A673 (cell line): ENCODE measurements at regions not wholly inside any gene's neighbourhood (a gene's known extent, or its start where the extent isn't known, plus 50 kb on each side); places are given as distances from the start of the nearest gene placed in this dataset.

Source experiments
- EZH2 ChIP-seq: fragments of 200-600 bp; sonication (generic); IDR thresholded peaks from 2 replicates; pipeline ENCODE4 v1.6.1; 2017; ENCODE audit warnings: borderline replicate concordance, low read depth, mild to moderate bottlenecking, mixed read lengths, antibody characterized with exemption, low read length; ENCODE audit not compliant: poor library complexity, severe bottlenecking
- TF ChIP-seq, protein P1 (sequence below): fragments of 300-800, 200-600 bp; sonication (generic); conservative IDR thresholded peaks from 2 replicates; pipeline ENCODE4 v1.5.1; 2017; ENCODE audit warnings: low read depth, mild to moderate bottlenecking, antibody characterized with exemption, low read length, moderate library complexity, mixed read lengths

DNA sequence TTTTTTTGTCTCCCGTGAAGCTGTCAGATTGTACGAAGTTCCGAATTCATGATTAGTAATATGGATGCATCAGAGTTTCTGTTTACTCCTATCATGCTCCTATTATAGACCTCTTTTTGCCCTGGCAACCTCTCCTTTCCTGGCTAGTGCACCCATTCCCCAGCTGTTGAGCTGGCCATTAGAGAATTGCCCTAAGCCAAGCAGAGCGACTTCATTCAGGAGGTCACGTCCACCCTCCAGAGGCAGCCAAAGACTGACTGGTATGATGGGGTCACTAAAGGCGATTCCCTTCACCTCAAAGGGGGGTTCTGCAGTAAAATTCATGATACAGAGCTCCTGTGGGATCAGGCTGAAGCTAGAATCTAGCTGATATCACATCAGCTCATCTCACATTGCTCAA lies 351.9 kb downstream of the BTBD3 start:
- TF ChIP-seq, protein P1, sequence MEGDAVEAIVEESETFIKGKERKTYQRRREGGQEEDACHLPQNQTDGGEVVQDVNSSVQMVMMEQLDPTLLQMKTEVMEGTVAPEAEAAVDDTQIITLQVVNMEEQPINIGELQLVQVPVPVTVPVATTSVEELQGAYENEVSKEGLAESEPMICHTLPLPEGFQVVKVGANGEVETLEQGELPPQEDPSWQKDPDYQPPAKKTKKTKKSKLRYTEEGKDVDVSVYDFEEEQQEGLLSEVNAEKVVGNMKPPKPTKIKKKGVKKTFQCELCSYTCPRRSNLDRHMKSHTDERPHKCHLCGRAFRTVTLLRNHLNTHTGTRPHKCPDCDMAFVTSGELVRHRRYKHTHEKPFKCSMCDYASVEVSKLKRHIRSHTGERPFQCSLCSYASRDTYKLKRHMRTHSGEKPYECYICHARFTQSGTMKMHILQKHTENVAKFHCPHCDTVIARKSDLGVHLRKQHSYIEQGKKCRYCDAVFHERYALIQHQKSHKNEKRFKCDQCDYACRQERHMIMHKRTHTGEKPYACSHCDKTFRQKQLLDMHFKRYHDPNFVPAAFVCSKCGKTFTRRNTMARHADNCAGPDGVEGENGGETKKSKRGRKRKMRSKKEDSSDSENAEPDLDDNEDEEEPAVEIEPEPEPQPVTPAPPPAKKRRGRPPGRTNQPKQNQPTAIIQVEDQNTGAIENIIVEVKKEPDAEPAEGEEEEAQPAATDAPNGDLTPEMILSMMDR, result no peak
- TF ChIP-seq EZH2, result no peak
